GM23338 (cell line): ENCODE measurements at regions not wholly inside any gene's neighbourhood (a gene's known extent, or its start where the extent isn't known, plus 50 kb on each side); places are given as distances from the start of the nearest gene placed in this dataset.

ENCODE experiments used
- ATAC-seq: fragments of 200-7000 bp; cut with Tn5 transposase; 3 replicates; pipeline ENCODE4 v1.9.1; 2020
- DNase-seq: peaks from one replicate; pipeline ENCODE4 v3.0.0-alpha.2; 2015; ENCODE audit warnings: low spot score
- H2AFZ ChIP-seq: fragments of 200-600 bp; sonication (generic); 2 replicates; pipeline ENCODE4 v1.8.0; 2016; ENCODE audit warnings: antibody characterized with exemption, mild to moderate bottlenecking, moderate library complexity
- H3F3A ChIP-seq: fragments of 200-600 bp; sonication (generic); replicated peaks from 2 replicates; pipeline ENCODE4 v1.8.0; 2017; ENCODE audit warnings: antibody characterized with exemption, mixed run types, low read depth
- H3K27ac ChIP-seq: fragments of 200-600 bp; sonication (generic); 2 replicates; pipeline ENCODE4 v1.6.1; 2016; ENCODE audit warnings: low read depth
- H3K27me3 ChIP-seq: fragments of 200-600 bp; sonication (generic); 2 replicates; pipeline ENCODE4 v1.8.0; 2016; ENCODE audit warnings: mild to moderate bottlenecking, mixed run types, moderate library complexity; ENCODE audit not compliant: insufficient read depth
- H3K36me3 ChIP-seq: fragments of 200-600 bp; sonication (generic); 2 replicates; pipeline ENCODE4 v1.8.0; 2016; ENCODE audit warnings: mild to moderate bottlenecking; ENCODE audit not compliant: insufficient read depth
- H3K4me1 ChIP-seq: fragments of 200-600 bp; sonication (generic); 2 replicates; pipeline ENCODE4 v1.8.0; 2016; ENCODE audit warnings: mild to moderate bottlenecking, moderate library complexity; ENCODE audit not compliant: insufficient read depth
- H3K4me2 ChIP-seq: fragments of 200-600 bp; sonication (generic); 2 replicates; pipeline ENCODE4 v1.7.1; 2017; ENCODE audit warnings: mixed run types
- H3K4me3 ChIP-seq: fragments of 200-600 bp; sonication (generic); 2 replicates; pipeline ENCODE4 v1.6.1; 2016; ENCODE audit warnings: mixed run types
- H3K79me2 ChIP-seq: fragments of 200-600 bp; sonication (generic); replicated peaks from 2 replicates; pipeline ENCODE4 v1.8.0; 2017; ENCODE audit warnings: mild to moderate bottlenecking; ENCODE audit not compliant: insufficient read depth
- H3K9me2 ChIP-seq: fragments of 200-600 bp; sonication (generic); 2 replicates; pipeline ENCODE4 v1.8.0; 2017; ENCODE audit not compliant: insufficient read depth
- H4K20me1 ChIP-seq: fragments of 200-600 bp; sonication (generic); replicated peaks from 2 replicates; pipeline ENCODE4 v1.8.0; 2017; ENCODE audit warnings: mild to moderate bottlenecking; ENCODE audit not compliant: insufficient read depth
- H3K27ac Mint-ChIP-seq: 2 replicates; pipeline ENCODE4 v1.8.0; 2020; ENCODE audit warnings: inconsistent platforms, mild to moderate bottlenecking, moderate library complexity, mixed read lengths
- H3K27me3 Mint-ChIP-seq: 3 replicates; pipeline ENCODE4 v1.8.0; 2022; ENCODE audit warnings: low read depth, mild to moderate bottlenecking, moderate library complexity, mixed read lengths, inconsistent platforms; ENCODE audit not compliant: insufficient read depth, poor library complexity
- H3K36me3 Mint-ChIP-seq: 3 replicates; pipeline ENCODE4 v1.8.0; 2021; ENCODE audit warnings: low read depth, mild to moderate bottlenecking, inconsistent platforms, moderate library complexity, mixed read lengths
- H3K4me1 Mint-ChIP-seq: 3 replicates; pipeline ENCODE4 v1.8.0; 2020; ENCODE audit warnings: mild to moderate bottlenecking, inconsistent platforms, mixed read lengths
- H3K4me3 Mint-ChIP-seq: 3 replicates; pipeline ENCODE4 v1.8.0; 2021; ENCODE audit warnings: moderate library complexity, mild to moderate bottlenecking, inconsistent platforms, mixed read lengths
- H3K9me3 Mint-ChIP-seq: 3 replicates; pipeline ENCODE4 v1.8.0; 2020; ENCODE audit warnings: moderate library complexity, mild to moderate bottlenecking, inconsistent platforms, mixed read lengths
- CREB1 ChIP-seq: fragments of 250-450 bp; sonication (Bioruptor Pico); IDR thresholded peaks from 2 replicates; pipeline ENCODE4 v1.5.0; 2020; ENCODE audit warnings: low read depth, mild to moderate bottlenecking, moderate library complexity
- JUNB ChIP-seq: IDR thresholded peaks from one replicate; pipeline ENCODE4 v1.6.1; 2016; ENCODE audit warnings: antibody characterized with exemption; ENCODE audit not compliant: unreplicated experiment
- NANOG ChIP-seq: IDR thresholded peaks from 2 replicates; pipeline ENCODE4 v1.6.1; 2016; ENCODE audit warnings: antibody characterized with exemption, borderline replicate concordance
- TF ChIP-seq, protein P1 (sequence below): fragments of 250-450 bp; sonication (Bioruptor Pico); IDR thresholded peaks from 2 replicates; pipeline ENCODE4 v1.5.0; 2020; ENCODE audit warnings: mild to moderate bottlenecking, moderate library complexity
- TF ChIP-seq, protein P2 (sequence below): IDR thresholded peaks from one replicate; pipeline ENCODE4 v1.6.1; 2018; ENCODE audit warnings: antibody characterized with exemption; ENCODE audit not compliant: unreplicated experiment
- TF ChIP-seq, protein P3 (sequence below), 2 experiments: fragments of 200-600 bp in 1 of 2; sonication (generic) in 1 of 2; conservative IDR thresholded peaks; 2 replicates each; pipeline versions ENCODE4 v1.5.1 to v1.6.1; 2016 to 2017; ENCODE audit warnings: antibody characterized with exemption in 2 of 2, low read depth in 2 of 2, mild to moderate bottlenecking in 2 of 2, moderate library complexity in 1 of 2

DNA sequence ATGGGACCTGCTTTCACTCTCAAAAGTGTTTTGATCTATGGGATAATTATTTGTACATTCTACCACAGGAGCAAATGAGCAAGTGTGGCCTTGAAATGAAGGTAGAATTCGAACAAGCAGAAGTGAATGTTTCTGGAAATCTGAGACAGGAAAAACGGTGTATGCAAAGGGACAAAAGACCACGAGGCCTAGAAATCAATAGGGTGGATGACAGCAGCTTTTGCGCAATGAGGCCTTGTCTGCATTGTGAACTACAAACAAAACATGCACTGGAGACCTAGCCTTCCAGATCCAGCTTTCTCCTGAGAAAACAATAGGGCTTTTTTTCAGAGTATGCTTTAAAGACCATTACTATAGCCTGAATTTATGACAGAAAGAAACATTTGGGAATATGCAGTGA lies 1137.0 kb downstream of the ROBO2 start (continued):
- TF ChIP-seq, protein P1, sequence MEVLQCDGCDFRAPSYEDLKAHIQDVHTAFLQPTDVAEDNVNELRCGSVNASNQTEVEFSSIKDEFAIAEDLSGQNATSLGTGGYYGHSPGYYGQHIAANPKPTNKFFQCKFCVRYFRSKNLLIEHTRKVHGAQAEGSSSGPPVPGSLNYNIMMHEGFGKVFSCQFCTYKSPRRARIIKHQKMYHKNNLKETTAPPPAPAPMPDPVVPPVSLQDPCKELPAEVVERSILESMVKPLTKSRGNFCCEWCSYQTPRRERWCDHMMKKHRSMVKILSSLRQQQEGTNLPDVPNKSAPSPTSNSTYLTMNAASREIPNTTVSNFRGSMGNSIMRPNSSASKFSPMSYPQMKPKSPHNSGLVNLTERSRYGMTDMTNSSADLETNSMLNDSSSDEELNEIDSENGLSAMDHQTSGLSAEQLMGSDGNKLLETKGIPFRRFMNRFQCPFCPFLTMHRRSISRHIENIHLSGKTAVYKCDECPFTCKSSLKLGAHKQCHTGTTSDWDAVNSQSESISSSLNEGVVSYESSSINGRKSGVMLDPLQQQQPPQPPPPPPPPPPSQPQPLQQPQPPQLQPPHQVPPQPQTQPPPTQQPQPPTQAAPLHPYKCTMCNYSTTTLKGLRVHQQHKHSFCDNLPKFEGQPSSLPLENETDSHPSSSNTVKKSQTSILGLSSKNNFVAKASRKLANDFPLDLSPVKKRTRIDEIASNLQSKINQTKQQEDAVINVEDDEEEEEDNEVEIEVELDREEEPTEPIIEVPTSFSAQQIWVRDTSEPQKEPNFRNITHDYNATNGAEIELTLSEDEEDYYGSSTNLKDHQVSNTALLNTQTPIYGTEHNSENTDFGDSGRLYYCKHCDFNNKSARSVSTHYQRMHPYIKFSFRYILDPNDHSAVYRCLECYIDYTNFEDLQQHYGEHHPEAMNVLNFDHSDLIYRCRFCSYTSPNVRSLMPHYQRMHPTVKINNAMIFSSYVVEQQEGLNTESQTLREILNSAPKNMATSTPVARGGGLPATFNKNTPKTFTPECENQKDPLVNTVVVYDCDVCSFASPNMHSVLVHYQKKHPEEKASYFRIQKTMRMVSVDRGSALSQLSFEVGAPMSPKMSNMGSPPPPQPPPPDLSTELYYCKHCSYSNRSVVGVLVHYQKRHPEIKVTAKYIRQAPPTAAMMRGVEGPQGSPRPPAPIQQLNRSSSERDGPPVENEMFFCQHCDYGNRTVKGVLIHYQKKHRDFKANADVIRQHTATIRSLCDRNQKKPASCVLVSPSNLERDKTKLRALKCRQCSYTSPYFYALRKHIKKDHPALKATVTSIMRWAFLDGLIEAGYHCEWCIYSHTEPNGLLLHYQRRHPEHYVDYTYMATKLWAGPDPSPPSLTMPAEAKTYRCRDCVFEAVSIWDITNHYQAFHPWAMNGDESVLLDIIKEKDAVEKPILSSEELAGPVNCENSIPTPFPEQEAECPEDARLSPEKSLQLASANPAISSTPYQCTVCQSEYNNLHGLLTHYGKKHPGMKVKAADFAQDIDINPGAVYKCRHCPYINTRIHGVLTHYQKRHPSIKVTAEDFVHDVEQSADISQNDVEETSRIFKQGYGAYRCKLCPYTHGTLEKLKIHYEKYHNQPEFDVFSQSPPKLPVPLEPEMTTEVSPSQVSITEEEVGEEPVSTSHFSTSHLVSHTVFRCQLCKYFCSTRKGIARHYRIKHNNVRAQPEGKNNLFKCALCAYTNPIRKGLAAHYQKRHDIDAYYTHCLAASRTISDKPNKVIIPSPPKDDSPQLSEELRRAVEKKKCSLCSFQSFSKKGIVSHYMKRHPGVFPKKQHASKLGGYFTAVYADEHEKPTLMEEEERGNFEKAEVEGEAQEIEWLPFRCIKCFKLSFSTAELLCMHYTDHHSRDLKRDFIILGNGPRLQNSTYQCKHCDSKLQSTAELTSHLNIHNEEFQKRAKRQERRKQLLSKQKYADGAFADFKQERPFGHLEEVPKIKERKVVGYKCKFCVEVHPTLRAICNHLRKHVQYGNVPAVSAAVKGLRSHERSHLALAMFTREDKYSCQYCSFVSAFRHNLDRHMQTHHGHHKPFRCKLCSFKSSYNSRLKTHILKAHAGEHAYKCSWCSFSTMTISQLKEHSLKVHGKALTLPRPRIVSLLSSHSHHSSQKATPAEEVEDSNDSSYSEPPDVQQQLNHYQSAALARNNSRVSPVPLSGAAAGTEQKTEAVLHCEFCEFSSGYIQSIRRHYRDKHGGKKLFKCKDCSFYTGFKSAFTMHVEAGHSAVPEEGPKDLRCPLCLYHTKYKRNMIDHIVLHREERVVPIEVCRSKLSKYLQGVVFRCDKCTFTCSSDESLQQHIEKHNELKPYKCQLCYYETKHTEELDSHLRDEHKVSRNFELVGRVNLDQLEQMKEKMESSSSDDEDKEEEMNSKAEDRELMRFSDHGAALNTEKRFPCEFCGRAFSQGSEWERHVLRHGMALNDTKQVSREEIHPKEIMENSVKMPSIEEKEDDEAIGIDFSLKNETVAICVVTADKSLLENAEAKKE (CRISPR knock-in tag) = no peak
- TF ChIP-seq CREB1 (CRISPR knock-in tag) = no peak
- TF ChIP-seq NANOG = no peak
- TF ChIP-seq, protein P2, sequence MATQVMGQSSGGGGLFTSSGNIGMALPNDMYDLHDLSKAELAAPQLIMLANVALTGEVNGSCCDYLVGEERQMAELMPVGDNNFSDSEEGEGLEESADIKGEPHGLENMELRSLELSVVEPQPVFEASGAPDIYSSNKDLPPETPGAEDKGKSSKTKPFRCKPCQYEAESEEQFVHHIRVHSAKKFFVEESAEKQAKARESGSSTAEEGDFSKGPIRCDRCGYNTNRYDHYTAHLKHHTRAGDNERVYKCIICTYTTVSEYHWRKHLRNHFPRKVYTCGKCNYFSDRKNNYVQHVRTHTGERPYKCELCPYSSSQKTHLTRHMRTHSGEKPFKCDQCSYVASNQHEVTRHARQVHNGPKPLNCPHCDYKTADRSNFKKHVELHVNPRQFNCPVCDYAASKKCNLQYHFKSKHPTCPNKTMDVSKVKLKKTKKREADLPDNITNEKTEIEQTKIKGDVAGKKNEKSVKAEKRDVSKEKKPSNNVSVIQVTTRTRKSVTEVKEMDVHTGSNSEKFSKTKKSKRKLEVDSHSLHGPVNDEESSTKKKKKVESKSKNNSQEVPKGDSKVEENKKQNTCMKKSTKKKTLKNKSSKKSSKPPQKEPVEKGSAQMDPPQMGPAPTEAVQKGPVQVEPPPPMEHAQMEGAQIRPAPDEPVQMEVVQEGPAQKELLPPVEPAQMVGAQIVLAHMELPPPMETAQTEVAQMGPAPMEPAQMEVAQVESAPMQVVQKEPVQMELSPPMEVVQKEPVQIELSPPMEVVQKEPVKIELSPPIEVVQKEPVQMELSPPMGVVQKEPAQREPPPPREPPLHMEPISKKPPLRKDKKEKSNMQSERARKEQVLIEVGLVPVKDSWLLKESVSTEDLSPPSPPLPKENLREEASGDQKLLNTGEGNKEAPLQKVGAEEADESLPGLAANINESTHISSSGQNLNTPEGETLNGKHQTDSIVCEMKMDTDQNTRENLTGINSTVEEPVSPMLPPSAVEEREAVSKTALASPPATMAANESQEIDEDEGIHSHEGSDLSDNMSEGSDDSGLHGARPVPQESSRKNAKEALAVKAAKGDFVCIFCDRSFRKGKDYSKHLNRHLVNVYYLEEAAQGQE = no peak

DNA sequence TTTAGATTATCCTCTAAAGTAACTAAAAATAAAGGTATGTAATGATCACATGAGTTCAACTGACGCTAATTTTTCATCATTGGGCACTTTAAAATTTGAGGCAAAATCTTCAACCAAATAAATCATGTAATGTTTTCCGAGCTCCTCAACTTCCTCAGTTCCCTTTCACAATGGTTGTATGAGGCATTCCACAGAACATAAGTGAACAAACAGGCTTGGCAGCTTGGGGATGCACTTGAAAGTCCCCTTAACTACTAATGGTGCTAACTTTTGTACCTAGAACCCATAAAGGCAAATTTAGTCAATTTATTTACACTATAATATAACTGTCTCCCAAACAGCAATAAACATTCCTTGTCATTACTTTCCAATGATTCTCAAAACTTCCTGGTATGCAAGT lies 1137.9 kb downstream of the ROBO2 start:
- H3K9me2 ChIP-seq = no peaks in the 10 kb centered on the region
- peaks cover 6% of the 10 kb centered on the region; the same call in 1 of the 2 replicates for H3K4me1 ChIP-seq
- no peak overlapping the region for H3K27ac Mint-ChIP-seq
- no peaks in the 10 kb centered on the region for H4K20me1 ChIP-seq
- H3K36me3 Mint-ChIP-seq = no peaks in the 10 kb centered on the region
- no peak overlapping the region for H3K4me3 Mint-ChIP-seq
- no peaks in the 10 kb centered on the region for H3K9me3 Mint-ChIP-seq
- H3K27me3 ChIP-seq = no peaks in the 10 kb centered on the region
- H3K4me3 ChIP-seq = no peak overlapping the region
- H2AFZ ChIP-seq = no peak overlapping the region
- H3K27me3 Mint-ChIP-seq = no peaks in the 10 kb centered on the region
- H3K27ac ChIP-seq = no peak overlapping the region
- TF ChIP-seq JUNB = no peak
- TF ChIP-seq, protein P3, sequence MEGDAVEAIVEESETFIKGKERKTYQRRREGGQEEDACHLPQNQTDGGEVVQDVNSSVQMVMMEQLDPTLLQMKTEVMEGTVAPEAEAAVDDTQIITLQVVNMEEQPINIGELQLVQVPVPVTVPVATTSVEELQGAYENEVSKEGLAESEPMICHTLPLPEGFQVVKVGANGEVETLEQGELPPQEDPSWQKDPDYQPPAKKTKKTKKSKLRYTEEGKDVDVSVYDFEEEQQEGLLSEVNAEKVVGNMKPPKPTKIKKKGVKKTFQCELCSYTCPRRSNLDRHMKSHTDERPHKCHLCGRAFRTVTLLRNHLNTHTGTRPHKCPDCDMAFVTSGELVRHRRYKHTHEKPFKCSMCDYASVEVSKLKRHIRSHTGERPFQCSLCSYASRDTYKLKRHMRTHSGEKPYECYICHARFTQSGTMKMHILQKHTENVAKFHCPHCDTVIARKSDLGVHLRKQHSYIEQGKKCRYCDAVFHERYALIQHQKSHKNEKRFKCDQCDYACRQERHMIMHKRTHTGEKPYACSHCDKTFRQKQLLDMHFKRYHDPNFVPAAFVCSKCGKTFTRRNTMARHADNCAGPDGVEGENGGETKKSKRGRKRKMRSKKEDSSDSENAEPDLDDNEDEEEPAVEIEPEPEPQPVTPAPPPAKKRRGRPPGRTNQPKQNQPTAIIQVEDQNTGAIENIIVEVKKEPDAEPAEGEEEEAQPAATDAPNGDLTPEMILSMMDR (conservative IDR thresholded peaks at IDR 0.05; ENCODE audit: low read depth in 2 of 2) = no peak
- H3K4me2 ChIP-seq = no peak overlapping the region
- DNase-seq (no peak), ATAC-seq (no peak)
- no peaks in the 10 kb centered on the region for H3K79me2 ChIP-seq
- peaks cover 10% of the 10 kb centered on the region; the same call in 2 of the 3 replicates for H3K4me1 Mint-ChIP-seq
- H3F3A ChIP-seq = no peaks in the 10 kb centered on the region
- no peaks in the 10 kb centered on the region for H3K36me3 ChIP-seq
